Keratinocyte (primary cell): ENCODE measurements at regions not wholly inside any gene's neighbourhood (a gene's known extent, or its start where the extent isn't known, plus 50 kb on each side); places are given as distances from the start of the nearest gene placed in this dataset.

Experiments
- EZH2 ChIP-seq: IDR thresholded peaks from one replicate; pipeline ENCODE4 v1.6.1; 2012; ENCODE audit warnings: inconsistent platforms, mild to moderate bottlenecking, low read length, moderate library complexity
- TF ChIP-seq, protein P1 (sequence below), 3 experiments: IDR thresholded peaks in 1 of 3; conservative IDR thresholded peaks in 1 of 3; optimal IDR thresholded peaks in 1 of 3; 2 replicates in 2 of 3; 3 replicates in 1 of 3; pipeline versions ENCODE3 to v1.5.1; 2011; ENCODE audit warnings: low read length in 3 of 3, mild to moderate bottlenecking in 3 of 3, moderate library complexity in 2 of 3, control low read depth in 1 of 3, inconsistent platforms in 1 of 3; ENCODE audit not compliant: insufficient read depth in 2 of 3; ENCODE audit errors: extremely low read depth in 1 of 3

DNA sequence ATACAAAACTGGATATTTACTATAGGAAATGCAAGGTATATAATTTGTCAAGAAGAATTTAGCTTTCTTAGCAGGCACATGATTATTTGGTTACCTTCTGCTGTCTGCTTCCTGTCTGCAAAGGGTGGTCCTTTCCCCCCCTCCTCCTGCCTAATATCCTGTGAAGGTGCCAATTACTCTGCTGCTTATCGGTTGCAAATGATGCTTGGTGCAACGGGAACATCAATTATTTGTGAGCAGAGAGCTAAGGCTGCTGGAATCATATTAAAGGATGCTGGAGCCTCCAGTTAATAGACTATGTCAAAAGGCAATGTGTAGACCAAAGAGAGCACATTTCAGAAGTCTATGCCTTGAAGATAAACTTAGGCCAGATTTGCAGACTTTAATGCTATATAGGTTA is 443.7 kb upstream of the ONECUT1 start:
- TF ChIP-seq, protein P1, sequence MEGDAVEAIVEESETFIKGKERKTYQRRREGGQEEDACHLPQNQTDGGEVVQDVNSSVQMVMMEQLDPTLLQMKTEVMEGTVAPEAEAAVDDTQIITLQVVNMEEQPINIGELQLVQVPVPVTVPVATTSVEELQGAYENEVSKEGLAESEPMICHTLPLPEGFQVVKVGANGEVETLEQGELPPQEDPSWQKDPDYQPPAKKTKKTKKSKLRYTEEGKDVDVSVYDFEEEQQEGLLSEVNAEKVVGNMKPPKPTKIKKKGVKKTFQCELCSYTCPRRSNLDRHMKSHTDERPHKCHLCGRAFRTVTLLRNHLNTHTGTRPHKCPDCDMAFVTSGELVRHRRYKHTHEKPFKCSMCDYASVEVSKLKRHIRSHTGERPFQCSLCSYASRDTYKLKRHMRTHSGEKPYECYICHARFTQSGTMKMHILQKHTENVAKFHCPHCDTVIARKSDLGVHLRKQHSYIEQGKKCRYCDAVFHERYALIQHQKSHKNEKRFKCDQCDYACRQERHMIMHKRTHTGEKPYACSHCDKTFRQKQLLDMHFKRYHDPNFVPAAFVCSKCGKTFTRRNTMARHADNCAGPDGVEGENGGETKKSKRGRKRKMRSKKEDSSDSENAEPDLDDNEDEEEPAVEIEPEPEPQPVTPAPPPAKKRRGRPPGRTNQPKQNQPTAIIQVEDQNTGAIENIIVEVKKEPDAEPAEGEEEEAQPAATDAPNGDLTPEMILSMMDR (optimal IDR thresholded peaks at IDR 0.05 in 1 of 3, IDR thresholded peaks at IDR 0.05 in 1 of 3, conservative IDR thresholded peaks at IDR 0.05 in 1 of 3; ENCODE audit: extremely low read depth in 1 of 3, insufficient read depth in 2 of 3, low read length in 3 of 3), result no peak
- no peak for TF ChIP-seq EZH2
